ENCODE measurements at regions not wholly inside any gene's neighbourhood (a gene's known extent, or its start where the extent isn't known, plus 50 kb on each side); places are given as distances from the start of the nearest gene placed in this dataset.

- no peak for DNase-seq
Observed at GRCh38 chr12:127539226-127539858, 727.6 kb upstream of the TMEM132C start.

- no peak for DNase-seq
Observed at GRCh38 chr12:127542391-127542790, 724.6 kb upstream of the TMEM132C start.

DNA sequence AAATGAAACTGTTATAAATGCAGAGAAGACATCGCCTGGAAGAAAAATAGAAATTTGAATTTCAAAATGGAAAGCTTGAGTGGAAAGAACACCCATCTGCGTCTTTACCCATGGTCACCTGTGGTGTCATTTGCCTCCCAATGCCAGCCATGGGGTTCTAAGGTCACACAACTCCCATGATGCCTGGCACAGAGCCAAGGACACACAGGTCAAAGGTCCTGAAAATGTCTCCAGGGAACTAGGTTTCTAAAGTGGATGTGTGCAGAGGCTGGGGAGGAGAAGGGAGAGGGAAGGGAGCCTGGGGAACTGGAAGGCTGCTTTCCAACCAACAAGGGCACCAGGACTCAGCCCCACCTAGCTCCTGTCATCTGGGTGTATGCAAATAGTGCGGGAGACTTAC lies 724.0 kb upstream of the TMEM132C start:
- DNase-seq, result no peak

DNA sequence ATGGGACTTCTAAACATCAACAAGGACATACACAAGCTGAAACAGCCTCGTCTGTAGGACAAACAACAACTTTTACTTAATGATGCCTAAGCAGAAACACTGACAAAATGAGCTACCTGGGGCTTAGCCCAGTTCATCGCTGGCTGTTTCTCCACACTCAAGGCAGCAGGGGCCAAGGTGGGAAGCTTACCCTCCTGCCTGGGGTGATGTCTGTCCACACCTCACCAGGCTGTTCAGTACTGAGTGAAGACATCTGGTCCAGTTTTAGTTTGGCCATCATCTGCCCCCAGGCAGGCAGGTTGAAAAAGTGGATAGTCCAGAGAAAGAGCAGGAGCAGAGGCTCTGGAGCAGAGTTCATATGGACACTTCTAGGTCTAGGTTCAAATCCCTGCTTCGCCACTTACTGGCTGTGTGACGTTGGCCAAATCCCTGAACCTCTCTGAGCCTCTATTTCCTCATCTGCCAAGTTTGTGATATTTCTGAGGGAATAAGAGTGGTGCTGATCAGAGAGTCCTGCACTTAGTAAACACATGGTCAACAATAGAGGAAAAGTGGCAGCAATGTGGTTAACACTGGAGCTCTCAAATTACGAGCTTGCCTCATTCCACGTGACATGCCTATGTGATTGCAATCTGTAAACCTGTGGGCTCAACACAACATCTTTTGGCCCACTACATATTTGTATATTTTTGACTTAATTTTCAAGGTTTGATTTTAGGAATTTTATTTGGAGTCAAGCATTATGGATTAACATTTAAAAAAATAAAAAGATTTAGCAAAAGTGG lies 720.1 kb upstream of the TMEM132C start:
- no peak for DNase-seq

GRCh38 chr12:127548123-127548553 lies 718.8 kb upstream of the TMEM132C start:
- no peak for DNase-seq

DNA sequence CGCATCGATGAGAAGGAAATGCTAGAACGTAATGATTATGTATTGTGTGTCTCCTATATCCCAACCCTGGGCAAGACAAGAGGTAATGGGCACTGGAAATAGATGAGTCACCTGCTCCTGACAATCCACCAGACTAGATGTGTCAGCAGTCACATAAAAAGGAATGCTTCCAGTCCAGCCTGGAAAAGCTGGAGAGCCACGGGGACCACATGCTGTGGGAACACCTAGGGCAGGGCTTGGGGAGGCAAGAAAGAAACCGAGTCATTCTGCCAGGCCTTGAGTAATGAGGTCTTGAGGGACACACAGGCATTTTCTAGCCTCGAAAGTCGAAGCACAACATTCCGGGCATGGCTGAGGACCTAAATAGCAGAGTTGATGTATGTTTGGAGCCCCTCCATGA lies 716.7 kb upstream of the TMEM132C start:
- no peak for DNase-seq

DNA sequence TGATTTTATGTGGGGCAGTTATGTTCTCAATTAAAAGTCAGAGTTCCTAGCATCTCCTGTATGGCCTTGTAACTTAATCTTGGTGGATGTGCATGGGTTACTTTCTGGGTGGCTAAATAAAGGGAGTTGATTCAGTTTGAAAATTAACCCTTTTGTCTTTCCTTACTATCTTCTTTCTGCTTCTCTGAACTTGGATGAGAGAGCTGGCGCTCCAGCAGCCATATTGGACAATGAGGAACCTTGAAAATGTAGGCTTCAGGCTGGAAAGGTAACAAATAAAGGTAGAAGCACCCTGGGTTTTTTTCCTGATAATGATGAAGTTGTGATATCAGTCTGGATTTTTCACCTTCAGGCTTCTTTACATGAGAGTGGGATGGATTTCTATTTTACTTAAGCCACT lies 714.1 kb upstream of the TMEM132C start:
- DNase-seq, result no peak

- no peak for DNase-seq
Observed at GRCh38 chr12:127555071-127555470, 711.9 kb upstream of the TMEM132C start.

GRCh38 chr12:127556231-127556886 lies 710.6 kb upstream of the TMEM132C start:
- no peak for DNase-seq

DNA sequence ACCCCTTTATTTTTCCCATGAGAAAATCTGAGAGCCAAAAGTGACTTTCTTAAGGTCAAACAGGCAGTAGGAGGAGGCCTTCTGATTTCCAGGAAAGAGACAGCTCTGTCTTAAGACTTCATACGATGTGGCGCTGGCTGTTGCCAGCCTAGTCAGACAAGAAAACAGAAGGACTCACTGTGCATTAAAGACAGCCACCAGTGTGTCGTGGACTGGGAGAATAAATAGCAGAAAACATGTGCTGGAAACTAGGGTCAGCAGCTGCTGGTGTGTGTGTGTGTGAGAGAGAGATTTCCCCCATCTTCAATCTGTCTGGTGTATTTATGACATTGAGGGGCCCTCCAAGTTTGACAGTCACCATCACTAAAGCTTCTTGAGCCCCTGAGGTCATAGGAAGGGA lies 708.6 kb upstream of the TMEM132C start:
- no peak for DNase-seq

DNA sequence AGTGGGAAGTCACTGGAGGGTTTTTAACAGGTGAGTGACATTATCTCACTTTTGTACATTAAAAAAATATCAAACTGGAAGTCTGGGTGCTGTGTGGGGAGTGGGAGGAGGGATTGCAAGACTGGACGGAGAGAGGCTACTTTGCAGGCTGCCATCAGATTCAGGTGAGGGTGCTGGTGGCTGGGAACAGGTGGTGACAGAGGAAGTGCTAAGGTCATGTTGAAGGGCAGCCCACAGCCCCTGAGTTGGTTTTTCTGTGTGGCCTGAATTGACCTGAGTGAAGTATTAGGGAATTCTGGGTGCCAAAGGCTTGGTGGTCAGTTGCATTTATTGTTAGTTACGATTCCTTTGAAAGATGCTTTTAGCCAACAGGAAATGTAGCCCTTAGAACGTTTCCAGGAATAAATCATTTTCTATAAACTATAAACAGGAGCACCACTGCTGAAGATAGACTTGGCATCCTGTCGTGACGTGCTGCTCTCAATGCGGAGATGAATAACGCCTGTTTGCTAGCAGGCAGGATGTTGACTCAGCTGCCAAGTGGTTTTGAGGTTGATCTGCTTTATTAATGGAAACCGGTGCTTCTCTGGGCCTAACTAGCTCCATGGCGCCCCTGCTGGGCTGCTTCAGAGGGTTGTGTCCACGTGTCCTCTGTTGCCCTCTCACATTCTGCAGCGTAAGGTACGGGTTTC lies 707.5 kb upstream of the TMEM132C start:
- no peak for DNase-seq

DNA sequence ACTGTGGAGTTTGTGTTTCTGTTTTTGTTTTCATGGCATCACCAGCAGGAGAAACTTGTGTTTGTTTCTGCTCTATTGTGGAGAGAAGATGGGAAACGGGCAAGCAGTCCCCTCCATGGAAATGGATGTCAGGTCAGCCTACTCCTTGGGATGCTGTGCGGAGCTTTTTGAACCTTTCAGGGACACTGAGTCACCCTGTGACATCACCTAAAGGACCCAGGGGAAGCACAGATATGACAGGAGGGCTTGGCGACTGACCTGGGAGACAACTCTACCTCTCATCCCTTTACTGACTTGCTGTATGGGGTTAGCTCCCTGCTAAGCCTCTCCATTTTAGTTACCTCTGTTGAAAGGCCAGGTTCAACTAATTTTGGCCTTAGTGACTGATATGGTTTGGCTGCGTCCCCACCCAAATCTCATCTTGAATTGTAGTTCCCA lies 706.9 kb upstream of the TMEM132C start:
- DNase-seq, result no peak

GRCh38 chr12:127562816-127563215 lies 704.2 kb upstream of the TMEM132C start:
- DNase-seq, result no peak

GRCh38 chr12:127565241-127565640 lies 701.7 kb upstream of the TMEM132C start:
- no peak for DNase-seq

DNA sequence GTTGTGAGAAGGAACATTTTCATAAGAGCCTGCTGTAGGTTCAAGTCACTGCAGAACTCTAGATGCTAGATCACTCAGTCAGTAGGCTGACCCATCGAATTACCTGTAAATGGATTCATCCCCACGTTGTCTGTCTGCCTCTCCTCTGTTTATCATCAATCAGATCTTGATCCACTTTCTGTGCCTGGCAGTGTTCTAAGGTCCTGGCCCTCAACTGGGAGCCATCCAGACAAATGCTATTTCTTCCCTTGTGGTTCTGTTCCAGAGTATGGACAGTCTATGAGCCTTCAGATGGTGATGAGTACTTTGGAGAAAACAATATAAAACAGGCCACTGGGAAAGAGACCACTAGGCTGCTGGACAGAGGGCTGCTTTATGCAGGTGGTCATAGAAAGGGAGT lies 699.4 kb upstream of the TMEM132C start:
- no peak for DNase-seq

DNA sequence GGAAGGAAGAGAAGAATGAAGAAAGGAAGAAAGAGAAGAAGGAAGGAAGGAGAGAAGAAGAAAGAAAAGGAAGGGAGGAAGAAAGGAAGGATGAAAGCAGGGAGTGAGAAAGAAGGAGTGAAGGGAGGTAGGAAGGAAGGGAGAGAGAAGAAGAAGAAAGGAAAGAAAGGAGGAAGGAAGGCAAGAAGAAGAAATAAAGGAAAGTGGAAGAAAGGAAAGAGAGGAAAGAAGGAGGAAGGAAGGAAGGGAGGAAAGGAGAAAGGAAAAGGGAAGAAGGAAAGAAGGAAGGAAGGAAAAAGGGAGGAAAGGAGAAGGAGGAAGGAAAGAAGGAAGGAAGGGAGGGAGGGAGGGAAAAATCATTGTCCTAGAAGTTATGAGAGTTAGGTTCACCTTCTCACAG lies 696.6 kb upstream of the TMEM132C start:
- no peak for DNase-seq

DNA sequence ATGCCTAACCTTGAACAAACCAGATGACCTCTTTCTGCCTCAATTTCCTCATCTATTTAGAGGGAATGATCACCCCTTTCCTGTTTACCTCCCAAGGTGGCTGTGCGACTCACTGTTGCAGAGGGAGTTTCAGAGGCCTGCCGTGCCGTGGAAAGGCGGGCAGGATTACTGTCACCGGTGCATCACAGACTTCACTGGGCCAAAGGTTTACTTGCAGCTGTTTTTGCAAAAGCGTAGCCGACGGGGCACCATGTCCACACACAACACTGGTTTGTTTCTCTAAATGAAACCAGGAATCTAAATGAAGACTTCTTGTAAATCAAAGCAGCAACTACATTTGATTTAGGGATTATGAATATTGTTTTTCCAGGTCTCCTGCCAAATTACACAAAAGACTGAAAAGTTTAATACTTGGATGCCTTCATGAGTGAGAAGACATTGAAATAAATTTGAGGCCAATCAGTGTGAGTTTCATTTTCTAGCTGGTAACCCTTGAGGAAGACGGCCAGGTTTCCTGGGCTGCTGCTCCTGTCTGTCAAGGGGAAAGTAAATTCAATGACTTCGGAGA lies 696.1 kb upstream of the TMEM132C start:
- DNase-seq, result no peak

GRCh38 chr12:127571578-127571977 lies 695.4 kb upstream of the TMEM132C start:
- DNase-seq, result no peak

DNA sequence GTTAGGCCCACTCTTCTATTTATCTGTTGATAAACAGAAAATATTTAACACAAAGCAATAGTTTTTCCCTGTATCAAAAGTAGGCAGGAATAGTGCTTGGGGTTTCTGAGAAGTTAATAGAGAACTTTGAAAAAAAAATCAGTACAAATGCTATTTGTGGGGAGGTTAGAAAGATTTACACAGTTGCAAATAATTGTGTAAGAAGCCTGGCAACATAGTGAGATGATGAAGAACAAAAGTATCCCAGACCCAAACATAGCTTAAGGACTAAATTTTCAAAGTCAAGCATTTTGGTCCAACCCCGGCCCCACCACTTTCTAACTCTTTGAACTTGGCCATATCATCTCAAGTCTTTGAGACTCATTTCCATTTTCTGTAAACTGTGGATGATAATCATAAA lies 687.5 kb upstream of the TMEM132C start:
- DNase-seq, result no peak

GRCh38 chr12:127582074-127582473 lies 684.9 kb upstream of the TMEM132C start:
- no peak for DNase-seq

- no peak for DNase-seq
Observed at GRCh38 chr12:127583041-127583440, 683.9 kb upstream of the TMEM132C start.

DNA sequence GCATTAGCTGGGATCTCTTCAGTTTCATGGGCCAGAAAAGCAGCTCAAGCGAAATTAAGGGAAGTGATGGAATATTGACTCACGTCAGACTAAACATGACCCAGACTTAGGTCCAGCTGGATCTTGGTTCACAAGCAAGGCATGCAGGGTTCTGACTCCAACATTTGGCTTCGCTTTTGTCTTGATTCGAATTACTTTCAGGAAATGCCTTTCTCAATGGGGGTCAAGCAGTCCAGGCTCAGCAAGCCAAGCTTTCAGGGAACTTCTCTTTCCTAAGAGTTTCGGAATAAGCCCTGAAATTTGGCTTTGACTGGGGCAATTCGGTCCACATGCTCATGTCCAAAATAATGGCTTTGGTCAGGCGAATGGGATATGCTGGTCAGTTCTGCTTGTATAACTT lies 678.7 kb upstream of the TMEM132C start:
- no peak for DNase-seq

- no peak for DNase-seq
Observed at GRCh38 chr12:127589541-127589940, 677.4 kb upstream of the TMEM132C start.
